ENCODE measurements at regions not wholly inside any gene's neighbourhood (a gene's known extent, or its start where the extent isn't known, plus 50 kb on each side); places are given as distances from the start of the nearest gene placed in this dataset.
"Not testable (repeated sequence)": the region's sequence is repeated elsewhere in the genome, so short reads cannot be mapped to it uniquely, and the experiment has no call there.

DNA sequence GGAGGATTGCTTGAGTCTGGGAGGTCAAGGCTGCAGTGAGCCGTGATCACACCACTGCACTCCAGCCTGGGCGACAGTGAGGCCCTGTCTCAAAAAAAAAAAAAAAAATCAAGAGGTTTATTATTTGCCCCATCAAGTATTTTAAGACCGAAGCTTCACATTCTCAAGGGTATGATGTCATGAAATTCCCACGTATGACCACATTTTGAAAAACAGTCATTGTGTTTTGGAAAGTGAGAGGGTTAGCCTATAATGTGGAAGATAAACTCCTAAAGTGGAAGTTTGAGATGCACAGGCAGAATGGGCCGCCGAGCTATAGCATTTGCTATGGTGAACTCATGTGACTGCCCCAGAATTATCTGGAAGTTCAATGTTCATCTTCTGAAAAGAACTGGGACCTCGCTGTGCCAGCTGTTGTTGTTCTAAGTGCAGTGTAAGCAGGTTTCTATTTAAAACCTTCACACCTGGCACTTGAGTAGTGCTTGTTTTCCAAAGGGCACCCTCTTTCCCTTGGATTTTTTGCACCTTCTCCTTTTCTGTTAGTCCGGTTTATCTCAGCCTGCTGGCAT lies 96.9 kb upstream of the SLC25A33 start:
- DNase-seq, result no peak

DNA sequence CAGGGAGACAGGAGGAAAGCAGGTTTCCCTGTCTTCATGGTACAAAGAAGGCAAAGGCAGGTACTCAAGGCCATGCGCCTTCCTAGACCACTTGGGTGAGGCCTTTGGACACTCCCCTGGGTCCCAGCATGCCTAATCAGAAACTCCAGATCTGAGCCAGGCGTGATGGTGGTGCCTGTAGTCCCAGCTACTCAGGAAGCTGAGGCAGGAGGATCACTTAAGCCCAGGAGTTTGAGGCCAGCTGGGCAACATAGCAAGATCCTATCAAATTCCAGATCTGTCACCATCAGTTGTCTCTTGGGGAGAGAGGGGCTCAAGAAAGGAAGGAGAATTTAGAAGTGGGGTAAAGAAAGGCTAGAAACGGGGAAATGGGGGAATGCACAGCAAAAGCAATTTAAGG lies 96.3 kb upstream of the SLC25A33 start:
- no peak for DNase-seq

- DNase-seq, result no peak
These were observed 95.3 kb upstream of the SLC25A33 start for GRCh38 chr1:9443913-9444445.

- DNase-seq, result no peak
These were observed 94.7 kb upstream of the SLC25A33 start for GRCh38 chr1:9444532-9444931.

GRCh38 chr1:9445081-9445480 lies 94.2 kb upstream of the SLC25A33 start:
- DNase-seq, result not testable (repeated sequence)

GRCh38 chr1:9447215-9447960 lies 91.9 kb upstream of the SLC25A33 start:
- no peak for DNase-seq

DNA sequence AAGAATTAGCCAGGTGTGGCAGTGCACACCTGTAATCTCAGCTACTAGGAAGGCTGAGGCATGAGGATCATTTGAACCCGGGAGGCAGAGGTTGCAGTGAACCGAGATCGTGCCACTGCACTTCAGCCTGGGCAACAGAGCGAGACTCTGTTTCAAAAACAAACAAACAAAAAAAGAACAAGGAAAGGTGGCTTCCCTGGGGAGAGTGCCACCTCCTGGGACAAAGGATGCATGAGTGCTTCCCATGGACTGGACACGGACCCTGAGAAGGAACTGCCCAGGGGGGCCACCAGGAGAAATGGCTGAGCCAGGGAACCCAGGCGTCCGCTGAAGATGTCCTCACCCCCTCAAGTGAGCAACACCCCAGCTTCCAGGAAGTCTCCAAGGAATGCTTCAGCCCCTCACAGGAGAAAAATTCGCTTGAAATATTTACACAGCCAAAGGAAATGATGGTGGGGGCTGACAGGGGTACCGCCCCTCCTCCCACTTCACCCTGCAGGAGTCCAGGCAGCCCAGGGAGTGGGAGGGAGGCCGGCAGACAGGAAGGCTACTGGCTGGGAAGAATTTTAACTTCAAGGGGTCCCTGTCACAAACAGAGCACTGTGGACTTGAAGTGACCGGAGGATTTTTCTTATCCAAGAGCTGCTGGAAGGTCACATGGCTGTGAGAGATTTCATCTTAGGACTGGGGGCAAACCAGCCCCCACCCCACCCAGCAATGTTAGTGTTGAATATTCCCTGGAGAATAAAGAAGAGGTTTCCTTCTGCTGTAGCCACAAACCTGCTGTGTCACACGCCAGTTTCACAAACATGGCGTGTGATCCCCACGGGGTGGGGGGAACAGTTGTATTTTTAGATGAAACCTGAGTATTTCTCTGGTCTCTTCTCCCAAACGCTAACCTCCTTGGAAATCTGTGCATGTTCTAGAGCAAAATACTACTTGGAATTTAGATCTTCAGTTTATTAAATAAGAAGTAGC lies 90.8 kb upstream of the SLC25A33 start:
- DNase-seq, result no peak

- DNase-seq, result no peak
These were observed 90.1 kb upstream of the SLC25A33 start for GRCh38 chr1:9449110-9449627.

GRCh38 chr1:9449976-9450696 lies 89.1 kb upstream of the SLC25A33 start:
- DNase-seq, result no peak

- DNase-seq, result no peak
These were observed 88.2 kb upstream of the SLC25A33 start for GRCh38 chr1:9451081-9451480.

- no peak for DNase-seq
These were observed 86.6 kb upstream of the SLC25A33 start for GRCh38 chr1:9452516-9453140.

GRCh38 chr1:9453375-9453774 lies 85.9 kb upstream of the SLC25A33 start:
- no peak for DNase-seq

GRCh38 chr1:9453779-9454418 lies 85.4 kb upstream of the SLC25A33 start:
- no peak for DNase-seq

DNA sequence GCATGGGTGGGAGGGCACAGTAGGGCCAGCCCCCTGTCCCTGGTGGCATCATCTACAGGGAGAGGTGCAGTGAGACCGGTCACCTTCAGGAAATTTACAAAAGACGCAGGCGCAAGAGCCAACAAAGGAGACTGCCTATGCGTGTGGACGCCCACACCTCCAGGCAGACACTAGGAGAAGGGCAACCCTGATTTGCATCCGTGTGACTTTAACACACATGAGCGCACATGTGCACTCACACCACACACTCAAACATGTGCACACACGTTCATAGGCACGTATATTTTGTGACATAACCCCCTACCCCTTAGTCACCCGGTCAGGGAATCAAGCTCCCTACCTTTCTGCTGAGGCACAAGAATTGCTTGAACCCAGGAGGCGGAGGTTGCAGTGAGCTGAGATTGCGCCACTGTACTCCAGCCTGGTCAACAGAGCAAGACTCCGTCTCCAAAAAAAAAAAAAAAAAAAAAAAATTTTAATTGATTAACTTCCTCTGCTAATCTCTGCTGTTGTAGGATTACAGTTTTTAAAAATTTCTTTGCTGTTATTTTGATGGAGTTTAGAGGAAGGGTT lies 84.7 kb upstream of the SLC25A33 start:
- no peak for DNase-seq

DNA sequence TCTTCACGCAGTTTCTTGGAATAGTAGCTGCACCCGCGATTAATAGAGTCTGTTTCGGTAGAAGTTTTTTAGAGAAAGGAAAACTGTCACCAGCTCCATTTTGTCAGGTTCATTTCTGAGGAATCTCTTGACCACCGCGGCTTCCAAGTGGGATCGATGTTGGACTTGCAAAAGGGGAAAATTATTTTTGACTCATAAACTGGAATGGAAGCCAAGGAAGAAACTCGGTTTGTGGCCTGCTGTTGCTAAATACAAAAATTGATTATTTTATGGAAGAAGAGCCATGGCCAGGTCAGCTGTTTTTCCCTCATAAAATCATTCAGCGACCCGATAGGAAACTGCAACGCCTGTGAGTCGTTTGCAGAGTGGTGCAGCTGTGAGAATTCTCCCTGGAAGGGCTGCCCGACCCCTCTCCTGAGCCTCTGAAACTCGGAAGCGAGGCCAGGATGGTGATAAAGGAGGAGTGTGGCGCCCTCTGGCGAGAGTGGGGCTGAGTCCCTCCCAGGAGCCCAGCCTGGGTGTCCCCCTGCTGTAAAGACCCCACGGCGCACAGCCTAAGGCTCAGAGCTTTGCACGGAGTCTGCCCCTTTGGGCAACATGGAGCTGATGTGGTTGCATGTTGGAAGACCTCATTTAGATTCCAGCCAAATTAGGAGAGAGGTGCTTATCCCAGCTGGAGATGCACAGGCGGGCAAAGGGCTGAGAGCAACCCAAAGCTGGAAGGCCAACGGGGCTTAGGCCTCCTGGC lies 83.6 kb upstream of the SLC25A33 start:
- DNase-seq, result no peak

DNA sequence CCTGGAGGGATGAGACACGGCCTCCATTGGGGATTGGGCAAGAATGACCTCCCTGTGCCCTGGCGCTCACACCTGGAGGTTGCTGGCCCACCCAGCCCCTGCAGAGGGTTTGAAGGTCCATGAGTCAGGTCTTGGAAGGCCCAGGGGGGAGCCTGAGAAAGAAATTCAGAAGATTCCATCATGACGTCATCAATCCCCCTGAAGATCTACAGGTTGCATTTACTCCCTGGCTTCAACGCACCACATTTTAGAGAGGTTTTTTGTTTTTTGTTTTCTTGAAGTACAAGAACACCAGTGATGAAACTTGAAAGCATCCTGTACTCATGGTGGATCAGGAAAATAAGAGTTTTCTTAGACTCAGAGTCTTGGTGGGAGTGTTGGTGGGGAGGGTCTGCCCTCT lies 82.4 kb upstream of the SLC25A33 start:
- DNase-seq, result no peak

DNA sequence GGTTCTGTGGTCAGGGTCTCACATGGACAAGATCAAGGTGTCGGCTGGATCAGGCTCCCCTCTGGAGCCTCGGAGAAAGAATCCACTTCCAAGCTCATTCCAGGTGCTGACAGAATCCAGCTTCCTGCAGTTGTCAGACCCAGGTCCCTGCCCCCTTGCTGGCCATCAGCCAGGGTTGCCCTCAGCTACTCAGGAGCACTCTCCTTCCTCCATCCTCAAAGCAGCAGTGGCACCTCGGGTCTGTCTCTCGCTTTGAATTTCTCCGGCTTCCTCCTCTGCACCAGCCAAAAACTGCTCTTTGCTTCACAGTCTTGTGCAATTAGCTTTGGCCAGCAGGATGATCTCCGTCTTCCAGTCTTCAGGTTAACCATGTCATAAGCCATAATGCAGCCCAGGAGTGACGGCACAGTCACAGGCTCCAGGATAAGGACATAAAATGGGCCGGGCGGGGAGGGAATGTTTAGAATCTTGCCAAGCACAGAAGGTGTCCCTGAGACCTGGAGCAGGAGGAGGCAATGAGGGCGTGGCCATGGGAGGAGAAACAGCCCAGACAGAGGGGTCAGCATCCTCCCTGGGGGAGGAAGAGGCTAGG lies 79.4 kb upstream of the SLC25A33 start:
- DNase-seq, result no peak

DNA sequence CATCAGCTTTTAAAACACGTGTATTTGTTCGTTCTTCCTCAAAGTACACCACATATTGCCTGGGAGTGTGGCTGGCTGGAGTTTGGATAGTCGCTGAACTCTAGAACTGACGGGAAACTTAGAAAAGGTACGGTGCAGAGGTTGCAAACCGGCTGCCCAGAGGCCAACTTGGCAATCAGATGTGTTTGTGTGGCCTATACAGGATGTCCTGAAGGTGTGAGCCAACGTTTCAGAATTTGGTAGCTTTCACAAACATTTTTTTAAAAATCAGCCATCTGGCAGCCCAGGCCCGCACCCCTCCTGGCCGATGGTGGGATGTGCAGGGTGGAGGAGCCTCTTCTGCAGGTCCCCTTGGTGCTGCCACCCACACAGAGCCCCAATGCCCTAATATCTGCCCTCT lies 73.6 kb upstream of the SLC25A33 start:
- DNase-seq, result no peak

GRCh38 chr1:9466780-9467758 lies 72.2 kb upstream of the SLC25A33 start:
- DNase-seq, result no peak
